ENCODE measurements at regions not wholly inside any gene's neighbourhood (a gene's known extent, or its start where the extent isn't known, plus 50 kb on each side); places are given as distances from the start of the nearest gene placed in this dataset.
"Not testable (repeated sequence)": the region's sequence is repeated elsewhere in the genome, so short reads cannot be mapped to it uniquely, and the experiment has no call there.

DNA sequence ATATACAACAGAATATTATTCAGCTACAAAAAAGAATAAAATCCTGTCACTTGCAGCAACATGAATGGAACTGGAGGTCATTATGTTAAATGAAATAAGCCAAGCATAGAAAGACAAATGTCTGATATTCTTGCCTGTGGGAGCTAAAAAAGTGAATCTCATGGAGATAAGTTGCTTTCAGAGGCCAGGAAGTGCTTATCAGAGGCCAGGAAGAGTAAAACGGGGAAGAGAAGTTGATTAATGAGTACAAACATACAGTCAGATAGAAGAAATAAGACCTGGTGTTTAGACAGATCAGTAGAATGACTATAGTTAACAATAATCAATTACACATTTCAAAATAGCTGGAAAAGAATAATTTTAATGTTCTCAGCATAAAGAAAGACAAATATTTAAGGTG, 54.4 kb upstream of the CPHXL start:
- no peak for DNase-seq

DNA sequence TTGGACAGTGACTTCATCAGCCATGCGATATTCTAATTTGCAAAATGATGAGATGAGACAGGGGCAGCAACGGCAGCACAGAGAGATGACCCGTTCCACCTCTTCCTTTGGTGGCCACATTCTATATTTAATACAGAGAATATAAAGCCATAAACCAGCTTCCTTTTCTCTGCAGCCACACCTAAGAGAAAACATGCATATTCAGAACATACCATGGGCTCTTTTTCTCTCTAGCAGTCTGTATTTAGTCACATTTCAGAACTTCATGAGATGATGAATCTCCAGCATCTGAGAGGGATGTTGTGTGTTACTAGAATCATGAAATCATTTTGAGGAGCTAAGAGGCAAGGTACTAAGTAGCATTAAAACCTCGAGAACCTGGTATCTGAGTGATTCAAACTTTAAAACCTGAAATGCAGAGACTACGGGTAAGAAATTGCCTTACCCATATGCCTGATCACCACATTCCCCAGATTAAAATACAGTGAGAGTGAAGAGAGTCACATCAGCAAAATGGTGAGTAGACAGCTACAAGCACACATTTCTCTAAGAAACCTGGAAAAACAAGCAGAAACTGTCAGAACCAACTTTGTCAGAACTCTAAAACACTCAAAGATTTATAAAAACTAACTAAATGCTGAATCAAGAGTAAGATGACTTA, 55.5 kb upstream of the CPHXL start:
- DNase-seq, result no peak

DNA sequence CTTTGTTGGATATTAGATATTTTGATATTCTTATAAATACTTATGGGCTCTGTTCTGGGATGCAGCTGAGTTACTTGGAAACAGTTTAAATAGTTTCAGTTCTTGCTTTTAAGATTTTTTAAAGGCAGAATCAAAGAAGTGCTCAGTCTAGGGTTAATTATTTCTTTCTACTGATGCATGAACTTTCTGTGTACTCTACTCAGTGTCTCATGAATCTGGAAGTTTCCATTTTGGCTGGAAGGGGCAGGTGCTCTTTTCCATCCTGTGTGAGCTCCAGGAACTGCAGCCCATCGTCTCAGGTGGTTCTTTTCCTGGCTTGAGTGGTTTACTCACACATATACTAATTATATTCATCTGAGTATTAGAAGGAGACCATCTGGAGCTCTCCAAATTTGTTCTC, 61.1 kb upstream of the CPHXL start:
- DNase-seq, result no peak

DNA sequence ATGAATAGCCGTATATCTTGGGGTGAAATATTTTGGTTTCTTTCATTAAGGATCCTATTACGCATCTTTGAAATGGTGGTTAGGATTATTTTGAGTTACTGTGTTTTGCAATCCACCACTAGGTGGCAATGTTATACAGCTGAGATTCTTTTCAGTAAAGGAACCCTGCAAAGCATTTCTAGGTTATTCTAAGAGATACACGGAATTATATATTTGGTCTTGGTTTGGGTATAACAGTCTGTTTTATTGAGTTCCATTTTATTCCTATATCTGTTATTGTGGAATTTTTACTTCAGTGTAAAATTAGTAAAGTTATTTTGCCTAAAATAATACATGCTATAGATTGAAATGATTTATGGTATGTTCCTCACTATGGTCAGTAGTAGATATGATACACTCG, 62.9 kb upstream of the CPHXL start:
- no peak for DNase-seq

DNA sequence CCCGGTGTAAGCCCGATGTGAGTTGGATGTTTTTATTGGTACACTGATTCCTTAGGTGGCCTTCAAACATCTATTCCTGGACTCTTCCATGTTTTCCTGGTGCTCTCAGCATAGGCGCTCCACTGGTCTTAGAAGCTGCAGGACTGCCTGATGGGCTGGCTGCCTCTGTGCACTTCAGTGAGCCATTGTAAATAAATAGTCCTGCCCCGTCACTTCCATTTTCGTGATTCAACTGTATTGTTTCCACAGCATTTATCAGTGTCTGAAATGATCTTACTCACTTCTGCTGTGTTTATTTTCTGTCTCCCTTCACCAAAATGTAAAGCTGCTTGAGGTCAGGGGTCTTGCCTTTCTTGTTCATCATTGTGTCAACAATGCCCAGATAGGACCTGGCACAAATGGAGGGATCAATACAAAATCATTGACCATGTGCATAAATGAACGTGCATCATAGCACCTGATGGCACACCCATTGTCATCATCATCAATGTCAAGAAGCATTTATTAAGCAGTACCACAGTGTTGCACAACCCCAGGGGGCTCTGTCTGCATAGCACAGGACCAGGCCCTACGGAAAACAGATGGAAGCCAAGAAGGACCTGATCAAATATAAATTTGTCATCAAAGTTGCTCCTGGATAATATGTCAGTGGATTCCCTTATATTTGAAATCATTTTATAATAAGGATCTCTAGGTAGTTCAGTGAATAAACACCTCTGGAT, 66.6 kb upstream of the CPHXL start:
- no peak for DNase-seq

DNA sequence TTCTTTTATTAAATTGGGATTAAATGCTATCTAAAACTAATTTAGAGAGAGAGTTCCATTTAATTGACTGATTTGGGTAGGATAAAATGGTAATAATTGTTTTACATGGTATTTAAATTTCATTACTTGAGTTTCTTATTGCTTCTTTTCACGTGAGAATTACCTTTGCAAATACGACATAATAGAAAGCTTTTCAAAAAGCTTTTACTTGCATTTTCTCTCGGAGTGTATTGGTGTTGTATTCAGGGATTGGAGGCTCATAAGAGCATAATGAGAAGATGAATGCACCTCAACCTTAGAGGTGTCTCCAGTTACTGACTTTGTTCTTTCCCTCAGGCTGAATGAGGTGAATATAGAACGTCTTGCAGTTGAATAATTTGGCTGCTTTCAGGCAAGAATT, 67.4 kb upstream of the CPHXL start:
- DNase-seq, result no peak

DNA sequence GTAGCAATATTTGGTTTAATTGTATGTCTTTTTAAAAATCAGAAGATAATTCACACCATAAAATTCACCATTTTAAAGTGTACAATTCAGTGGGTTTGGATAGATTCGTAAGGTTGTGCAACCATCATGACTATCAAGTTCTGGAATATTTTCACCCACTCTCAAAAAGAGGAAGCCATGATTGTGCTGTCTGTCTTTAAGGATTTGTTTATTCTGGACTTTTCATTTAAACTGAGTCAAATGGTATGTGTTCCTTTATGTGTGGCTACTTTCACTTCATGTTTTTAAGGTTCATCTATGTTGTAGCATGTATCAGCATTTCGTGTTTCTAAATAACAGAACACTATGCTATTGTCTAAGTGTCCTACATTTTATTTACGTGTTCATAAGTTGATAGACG, 68.1 kb upstream of the CPHXL start:
- DNase-seq, result no peak

DNA sequence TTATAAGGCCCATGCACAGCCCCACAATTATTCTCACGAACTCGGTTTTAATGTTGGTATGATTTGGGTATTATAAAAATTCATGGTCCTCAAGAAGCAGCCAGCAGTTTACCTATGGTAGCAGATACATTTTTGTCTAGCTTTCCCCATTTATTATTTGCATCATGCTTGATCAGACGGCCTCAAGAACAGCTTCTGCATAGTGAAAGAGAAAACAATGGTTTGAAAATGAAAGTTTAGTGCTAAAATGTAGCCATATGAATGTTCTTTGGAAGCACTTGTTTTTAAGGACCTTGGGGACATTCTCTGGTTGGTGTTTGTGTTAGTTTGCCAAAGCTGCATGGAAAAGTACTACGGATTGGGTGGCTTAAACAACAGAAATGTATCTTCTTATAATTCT, 72.4 kb upstream of the CPHXL start:
- no peak for DNase-seq

DNA sequence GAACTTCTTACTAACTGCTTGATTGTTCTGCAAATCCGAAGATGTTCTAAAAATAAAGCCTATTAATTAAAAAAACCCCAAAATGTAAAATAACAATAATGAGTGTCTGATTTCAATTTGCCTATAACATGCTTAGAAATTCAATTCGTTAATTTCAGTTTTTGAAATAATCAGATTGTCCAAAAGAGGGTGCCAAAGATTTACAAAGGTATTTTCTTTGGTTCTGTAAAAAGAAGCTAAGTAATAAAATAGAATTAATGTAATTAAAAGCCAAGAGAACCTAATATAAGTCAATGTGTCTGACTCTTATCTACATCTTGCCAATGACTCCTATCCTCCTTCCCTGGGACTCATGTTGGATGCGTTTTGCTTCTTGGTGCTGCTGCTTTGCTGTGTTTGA, 75.0 kb upstream of the CPHXL start:
- no peak for DNase-seq

DNA sequence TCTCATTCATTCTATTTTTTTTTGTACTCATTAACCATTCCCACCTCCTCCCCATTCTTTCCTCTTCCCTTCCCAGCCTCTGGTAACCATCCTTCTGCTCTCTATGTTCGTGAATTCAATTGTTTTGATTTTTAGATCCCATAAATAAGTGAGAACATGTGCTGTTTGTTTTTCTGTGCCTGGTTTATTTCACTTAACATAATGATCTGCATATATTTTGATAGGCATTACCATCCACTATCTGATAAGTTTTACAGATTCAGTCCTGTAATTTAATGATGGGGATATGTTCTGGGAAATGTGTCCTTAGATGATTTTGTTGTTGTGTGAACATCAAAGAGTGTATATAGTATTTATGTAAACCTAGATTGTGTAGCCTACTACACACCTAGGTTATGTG, 77.5 kb upstream of the CPHXL start:
- no peak for DNase-seq

DNA sequence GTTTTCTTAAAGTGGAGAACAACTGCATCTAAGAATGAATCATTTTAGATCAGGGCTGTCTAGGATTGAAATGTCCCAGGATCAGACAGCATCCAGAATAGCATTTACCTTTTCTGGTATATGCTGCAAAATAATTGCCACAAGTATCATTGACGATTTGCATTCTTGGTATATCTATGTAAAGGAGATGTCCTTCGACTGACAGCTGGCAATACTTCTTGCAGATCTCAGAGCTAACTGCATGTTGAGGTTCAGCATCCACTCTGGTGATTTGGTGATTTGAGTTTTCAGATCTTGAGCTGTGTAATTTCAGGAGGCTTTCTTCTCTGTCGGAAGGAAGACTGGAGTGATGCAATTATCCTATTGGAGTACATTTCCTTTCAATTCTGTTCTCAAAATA, 78.1 kb upstream of the CPHXL start:
- no peak for DNase-seq

DNA sequence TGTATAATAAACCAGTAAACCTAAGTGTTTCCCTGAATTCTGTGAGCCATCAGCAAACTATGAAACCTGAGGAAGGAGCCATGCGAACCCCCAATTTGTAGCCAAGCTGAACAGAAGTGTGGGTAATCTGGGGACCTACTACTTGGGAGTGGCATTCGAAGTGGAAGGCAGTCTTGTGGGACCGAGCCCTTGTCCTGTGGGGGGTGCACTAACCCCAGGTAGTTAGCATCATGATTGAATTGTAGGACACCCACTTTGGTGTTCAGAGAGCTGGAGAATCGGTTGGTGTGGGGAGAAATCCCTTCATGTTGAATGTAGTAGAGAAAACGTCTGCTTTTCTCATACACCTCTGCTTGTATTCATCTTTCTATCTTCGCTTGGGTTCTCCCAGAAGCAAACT, 79.7 kb upstream of the CPHXL start:
- DNase-seq, result no peak

DNA sequence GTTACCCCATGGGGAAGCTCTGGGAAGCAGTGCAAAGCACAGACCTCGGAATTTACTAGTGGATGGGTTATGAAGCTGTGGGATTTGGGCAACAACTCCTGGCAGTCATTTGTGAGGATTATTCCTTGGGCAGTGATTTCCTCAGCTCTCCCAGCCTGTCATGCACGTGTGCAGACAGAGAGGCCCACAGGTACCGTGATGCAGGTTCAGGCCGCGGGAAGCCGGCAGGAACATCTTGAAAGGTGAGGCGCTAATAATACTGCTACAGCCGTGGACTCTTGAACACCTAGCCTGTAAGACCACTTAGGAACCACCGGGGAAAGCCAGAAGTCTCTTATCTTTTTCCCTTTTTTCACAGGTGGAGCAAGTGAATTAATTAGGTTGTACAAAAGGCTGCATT, 80.2 kb upstream of the CPHXL start:
- DNase-seq, result no peak

DNA sequence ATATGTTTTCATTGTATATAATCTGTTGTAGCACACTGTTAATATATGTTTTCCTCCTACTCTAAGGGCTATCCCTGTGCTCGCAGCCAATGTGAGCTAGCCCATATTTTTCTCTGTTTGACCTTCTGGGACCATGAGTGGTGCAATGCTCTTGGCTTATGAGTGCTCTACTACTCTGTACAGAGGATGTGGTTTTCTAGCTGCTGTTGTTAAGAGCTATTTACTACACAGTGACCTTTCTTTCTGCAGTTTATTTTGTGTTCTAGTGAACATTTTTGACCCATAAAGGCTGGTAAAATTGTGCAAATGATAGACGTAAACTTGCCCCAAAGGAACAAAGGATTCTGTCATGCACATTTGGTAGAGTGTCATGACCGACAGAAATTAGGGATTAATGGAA, 84.1 kb upstream of the CPHXL start:
- no peak for DNase-seq

DNA sequence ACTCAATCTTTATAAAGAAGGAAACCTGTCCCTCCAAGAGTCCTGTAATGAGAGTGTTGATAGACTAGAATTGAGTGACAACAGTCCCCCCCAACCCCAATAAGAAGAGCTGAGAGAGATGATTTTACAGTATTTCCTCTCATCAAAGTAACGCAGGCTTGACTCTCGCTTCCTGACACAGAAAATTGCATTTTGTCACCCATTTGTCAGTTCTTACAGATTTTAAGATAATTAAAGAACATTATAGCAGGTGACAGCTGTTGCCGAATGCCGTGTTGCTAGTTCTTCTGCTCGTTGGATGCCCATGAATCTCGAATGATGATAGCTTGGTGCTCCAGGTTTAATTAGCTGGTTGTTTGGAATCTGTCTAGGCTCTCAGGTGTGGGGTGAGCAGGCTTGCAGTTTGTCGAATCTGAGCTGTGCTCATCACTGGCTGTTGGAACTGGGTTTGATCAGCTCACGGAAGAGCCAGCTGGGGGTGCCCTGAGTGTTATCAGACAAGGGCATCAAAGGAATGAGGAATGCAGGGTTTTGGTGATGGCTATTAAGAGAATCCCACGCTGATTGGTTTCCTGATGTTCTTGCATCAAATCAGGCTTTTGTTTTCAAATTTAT, 84.8 kb upstream of the CPHXL start:
- no peak for DNase-seq

DNA sequence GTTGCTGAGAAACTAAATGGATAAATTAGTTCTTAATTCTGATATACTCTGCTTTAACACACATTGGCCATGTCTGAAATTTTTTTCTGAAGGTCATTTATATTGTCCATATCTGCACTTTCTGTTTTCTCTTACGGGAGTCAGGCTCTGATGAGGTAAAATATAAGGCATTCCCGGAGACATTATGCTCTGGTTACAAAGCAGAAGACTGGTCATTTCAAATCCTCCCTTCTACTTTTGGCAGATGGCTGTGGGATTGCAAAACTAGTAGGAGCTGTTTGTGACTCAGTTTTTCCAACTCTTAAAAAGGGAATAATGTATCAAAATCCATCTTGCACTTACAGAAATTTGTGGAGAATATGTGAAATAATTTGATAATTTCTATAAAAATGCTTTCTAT, 92.2 kb upstream of the CPHXL start:
- DNase-seq, result no peak

DNA sequence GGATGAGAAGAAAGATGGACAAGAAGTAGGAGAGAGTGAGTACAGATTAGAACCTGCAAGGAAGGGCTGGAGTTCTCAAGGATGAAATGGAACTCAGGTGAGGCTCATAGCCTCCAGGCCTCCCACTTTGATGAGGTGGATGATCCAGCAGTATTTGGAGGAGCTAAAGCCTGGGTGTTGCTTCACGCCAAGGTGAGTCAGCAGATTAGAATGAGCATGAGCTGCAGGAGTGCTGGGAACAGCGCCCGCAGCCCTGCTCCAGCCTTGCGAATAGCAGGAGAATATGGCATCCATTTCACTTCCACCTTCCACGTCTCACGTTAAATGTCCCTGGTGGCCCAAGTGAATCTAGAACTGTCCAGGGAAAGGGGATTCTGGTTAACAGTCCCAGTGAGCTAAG, 94.4 kb upstream of the CPHXL start:
- DNase-seq, result no peak

DNA sequence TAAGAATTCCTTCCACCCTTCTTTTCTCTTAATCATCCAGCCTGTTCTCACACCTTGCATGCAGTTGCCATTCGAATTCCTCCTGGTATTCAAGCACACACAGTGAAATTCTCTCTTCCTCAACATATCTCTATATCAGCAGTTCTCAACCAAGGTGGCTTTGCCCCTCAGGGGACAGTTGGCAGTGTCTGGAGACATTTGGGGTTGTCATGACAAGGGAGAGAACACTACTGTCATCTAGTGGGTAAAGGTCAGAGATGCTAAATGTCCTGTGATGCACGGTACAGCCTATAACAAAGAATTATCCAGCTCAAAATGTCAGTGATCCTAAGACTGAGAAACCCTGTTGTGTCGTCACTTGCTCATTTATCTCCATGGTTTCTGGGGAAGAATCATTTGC, 94.8 kb upstream of the CPHXL start:
- DNase-seq, result no peak

DNA sequence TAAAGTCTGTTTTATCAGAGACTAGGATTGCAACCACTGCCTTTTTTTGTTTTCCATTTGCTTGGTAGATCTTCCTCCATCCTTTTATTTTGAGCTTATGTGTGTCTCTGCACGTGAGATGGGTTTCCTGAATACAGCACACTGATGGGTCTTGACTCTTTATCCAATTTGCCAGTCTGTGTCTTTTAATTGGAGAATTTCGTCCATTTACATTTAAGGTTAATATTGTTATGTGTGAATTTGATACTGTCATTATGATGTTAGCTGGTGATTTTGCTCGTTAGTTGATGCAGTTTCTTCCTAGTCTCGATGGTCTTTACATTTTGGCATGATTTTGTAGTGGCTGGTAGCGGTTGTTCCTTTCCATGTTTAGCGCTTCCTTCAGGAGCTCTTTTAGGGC, 99.5 kb upstream of the CPHXL start:
- not testable (repeated sequence) for DNase-seq

DNA sequence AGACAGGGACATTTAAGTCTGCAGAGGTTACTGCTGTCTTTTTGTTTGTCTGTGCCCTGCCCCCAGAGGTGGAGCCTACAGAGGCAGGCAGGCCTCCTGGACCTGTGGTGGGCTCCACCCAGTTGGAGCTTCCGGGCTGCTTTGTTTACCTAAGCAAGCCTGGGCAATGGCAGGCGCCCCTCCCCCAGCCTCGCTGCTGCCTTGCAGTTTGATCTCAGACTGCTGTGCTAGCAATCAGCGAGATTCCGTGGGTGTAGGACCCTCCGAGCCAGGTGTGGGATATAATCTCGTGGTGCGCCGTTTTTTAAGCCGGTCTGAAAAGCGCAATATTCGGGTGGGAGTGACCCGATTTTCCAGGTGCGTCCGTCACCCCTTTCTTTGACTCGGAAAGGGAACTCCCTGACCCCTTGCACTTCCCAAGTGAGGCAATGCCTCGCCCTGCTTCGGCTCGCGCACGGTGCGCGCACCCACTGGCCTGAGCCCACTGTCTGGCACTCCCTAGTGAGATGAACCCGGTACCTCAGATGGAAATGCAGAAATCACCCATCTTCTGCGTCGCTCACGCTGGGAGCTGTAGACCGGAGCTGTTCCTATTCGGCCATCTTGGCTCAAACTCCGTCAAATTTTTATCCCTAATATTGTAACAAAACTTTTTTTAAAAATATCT, 101.2 kb upstream of the CPHXL start:
- DNase-seq, result not testable (repeated sequence)

DNA sequence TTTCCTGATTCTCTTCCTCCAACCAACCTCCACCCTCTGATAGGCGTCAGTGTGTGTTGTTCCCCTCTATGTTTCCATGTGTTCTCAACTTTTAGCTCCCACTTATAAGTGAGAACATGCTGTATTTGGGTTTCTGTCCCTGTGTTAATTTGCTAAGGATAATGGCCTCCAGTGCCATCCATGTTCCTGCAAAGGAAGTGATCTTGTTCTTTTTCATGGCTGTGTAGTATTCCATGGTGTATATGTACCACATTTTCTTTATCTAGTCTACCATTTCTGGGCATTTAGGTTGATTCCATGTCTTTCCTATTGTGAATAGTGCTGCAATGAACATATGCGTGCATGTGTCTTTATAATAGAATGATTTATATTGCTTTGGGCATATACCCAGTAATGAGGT, 107.1 kb upstream of the CPHXL start:
- DNase-seq, result not testable (repeated sequence)

DNA sequence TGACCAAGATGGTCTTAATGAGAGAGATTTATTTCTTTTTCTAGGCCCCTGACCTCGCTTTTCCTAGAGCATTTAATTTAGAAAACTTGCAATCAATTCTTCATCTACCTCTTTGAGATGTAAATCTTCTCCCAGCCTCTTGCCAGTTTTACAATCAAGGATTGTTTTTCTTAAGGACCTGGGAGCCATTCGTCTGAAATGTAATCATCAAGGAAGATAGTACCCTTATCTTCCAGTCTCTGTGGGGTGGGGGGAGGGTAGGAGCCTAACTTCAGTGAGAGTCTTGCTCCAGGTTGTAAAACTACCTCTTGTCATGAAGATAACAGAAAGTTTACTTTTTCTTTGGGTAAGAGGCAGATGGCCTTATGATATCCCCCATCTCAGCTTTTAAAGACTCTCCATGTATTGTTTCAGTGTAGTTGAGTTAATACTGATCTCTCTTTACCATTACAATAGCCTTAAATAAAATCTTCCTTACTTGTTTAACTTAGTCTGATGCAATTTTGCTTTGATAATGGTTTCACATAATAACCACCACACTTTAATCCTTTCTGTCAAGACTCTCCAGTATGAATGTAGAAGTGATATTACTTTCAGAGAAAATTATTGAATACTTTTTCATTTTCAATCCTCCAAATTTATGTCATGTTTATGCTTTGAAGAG, 110.2 kb upstream of the CPHXL start:
- DNase-seq, result no peak

DNA sequence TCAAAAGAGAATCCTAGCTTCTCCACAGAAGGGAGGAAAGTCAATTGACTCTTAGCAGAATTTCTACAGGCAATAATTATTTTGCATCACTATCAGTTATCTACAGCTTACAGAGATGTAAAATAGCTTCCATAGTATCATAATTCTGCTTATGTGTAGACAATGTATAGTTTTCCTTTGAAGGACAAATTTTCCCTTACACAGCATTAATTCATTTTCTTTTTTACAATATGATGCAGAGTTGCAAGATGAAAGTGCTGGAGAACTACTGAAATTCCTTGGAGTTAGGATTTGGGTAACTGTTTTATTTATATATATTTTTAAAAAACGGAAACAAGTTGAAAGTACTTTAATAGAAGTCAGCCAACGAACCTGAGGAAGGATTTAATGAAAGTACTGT, 111.0 kb upstream of the CPHXL start:
- DNase-seq, result no peak

DNA sequence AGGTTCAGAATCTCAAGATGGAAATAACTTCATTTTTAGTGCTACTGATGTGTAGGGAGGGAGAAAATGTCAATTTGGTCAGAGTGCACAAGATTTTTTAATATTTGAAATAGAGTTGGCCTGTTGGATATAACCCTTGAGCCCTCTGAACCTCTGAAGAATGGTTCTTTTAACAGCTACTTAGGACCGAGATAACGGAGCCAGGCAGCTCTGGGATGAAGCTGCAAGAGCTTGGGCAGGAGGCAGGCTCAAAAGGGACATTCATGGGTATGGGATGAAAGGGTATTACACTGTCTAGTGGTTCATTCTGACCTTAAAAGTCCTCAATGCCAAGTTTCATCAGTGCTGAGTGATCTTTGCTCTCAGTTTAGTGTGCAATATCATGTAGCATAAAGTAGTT, 111.4 kb upstream of the CPHXL start:
- DNase-seq, result no peak

All from right hindlimb (tissue), 1 donor.